ENCODE measurements at regions not wholly inside any gene's neighbourhood (a gene's known extent, or its start where the extent isn't known, plus 50 kb on each side); places are given as distances from the start of the nearest gene placed in this dataset.
A peak's percentile ranks its signal among the peaks of the same experiment; 100 is the strongest.
"Not testable (repeated sequence)": the region's sequence is repeated elsewhere in the genome, so short reads cannot be mapped to it uniquely, and the experiment has no call there.

DNA sequence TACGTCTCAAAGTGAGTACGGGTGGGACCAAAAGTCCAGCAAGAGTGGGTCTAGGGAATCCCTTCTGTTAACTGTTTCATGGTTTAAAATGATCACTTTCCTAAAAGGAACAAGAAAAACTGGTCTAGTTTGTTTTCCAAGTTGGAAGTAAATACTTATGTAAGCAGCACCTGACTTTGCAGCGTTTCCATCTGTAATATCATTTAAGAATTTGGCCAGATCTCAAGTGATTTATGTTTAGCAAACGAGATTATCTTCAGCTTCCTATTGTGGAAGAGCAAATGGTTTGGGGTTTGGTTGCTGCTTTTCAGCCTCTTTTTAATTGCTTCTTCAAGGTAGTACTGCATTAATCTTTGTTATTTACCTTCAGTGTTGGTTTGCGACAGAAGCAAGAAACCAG, 50.4 kb downstream of the FHIP1A start:
- no peak for DNase-seq

DNA sequence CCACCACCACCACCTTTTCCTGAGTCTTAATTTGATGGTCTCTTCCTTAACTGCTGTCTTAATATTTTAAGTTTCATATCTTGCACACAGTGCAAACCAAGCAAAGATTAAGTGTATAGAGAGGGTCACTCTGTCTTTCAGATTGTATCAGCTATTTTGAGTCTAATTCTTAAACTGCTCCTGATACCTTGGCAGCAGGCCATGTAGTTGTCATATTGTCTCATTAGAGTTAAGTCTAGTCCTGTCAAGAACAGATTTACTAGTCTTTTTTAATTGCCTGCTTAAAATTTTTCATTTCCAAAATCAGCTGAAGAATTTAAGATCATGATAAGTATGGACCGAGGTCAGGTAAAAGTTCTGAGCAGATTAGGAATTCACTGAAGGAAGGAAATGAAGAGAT, 51.5 kb downstream of the FHIP1A start:
- DNase-seq, result no peak

DNA sequence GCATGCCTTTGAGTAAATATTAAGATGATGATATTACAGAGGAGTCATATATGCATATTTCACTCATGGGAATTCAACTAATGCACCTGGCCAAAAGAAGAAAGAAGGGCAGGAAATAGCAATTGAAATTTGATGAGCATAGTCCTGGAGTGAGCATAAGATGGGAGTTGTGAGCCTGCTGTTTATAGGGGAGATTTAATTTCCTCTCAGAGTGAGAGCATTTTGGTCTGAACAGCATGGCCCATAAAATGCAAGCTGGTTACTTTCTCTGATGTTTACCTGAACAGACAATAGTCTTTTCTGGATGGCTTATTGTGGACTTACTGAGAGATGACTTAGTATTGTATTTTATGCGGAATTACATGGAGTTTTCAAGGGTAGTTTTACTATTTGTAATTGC, 53.6 kb downstream of the FHIP1A start:
- no peak for DNase-seq

DNA sequence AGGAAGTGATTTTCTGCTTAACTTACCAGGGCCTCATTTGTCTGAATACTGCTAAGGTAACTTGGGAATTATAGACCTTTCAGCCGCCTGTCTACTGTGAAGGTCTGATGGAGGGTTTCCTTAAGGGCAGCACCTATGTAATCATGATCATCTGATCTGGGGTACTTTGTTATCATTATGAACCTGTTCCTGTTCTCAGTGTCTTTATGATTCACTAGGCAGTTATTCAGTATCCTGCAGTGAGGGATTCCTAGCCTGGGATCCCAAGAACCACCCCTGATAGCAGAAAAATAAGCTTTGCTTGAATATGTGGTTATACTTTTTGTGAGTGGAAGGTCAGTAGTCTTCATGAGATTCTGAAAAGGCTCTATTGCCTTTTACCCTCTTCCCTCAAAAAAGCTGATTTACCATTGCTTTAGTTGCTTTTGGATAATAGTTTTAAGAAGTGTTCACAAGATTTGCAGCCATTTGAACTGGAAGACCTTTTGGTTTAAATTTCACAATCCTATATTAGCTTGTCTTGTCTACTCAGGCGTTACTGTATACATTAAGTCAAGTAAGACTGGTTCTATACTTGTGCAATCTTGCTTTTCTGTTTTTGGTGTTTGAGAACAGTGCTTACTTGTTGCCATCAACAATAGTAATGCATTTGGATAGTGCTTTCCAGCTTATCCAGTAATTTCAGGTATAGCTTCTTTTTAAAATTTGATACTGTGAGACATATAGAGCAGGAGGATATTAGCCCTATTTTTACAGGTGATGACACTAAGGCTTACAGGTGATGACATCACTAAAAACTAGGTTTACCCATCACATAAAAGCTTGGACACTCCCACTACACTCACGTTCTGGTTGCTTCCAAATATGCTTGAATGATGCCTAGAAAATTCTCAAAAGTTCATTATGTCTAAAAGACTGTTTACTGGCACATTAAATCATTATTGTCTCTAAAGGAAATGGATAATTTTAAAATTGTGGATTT, 60.0 kb downstream of the FHIP1A start:
- DNase-seq, result no peak

DNA sequence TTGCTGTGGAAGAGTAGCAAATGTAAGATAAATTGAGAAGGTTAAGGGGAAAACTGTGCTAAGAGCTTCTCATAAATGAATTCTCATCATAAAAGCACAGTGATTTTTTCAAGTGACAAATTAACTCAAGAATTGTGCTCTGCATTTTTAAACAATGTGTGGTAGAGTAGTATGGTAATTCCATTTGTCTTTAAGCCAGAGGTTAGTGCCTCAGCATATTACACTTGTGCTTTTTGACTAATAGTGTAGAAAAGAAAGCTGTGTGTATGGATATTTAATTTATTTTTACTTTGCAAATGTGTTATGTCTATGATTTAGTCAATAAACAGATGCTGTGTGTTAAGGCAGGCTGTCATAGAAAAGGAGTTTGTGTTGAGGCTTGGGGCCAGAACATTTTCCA, 61.0 kb downstream of the FHIP1A start:
- DNase-seq, result no peak

DNA sequence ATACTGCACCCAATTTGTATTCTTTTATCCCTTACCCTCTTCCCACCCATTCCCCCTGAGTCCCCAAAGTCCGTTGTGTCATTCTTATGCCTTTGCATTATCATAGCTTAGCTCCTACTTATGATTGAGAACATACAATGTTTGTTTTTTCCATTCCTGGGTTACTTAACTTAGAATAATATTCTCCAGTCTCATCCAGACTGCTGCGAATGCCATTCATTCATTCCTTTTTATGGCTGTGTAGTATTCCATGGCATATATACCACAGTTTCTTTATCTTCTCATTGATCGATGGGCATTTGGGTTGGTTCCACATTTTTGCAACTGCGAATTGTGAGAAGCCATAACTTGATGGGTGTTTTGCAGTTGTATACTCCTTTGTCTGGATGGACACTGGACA, 62.8 kb downstream of the FHIP1A start:
- no peak for DNase-seq

DNA sequence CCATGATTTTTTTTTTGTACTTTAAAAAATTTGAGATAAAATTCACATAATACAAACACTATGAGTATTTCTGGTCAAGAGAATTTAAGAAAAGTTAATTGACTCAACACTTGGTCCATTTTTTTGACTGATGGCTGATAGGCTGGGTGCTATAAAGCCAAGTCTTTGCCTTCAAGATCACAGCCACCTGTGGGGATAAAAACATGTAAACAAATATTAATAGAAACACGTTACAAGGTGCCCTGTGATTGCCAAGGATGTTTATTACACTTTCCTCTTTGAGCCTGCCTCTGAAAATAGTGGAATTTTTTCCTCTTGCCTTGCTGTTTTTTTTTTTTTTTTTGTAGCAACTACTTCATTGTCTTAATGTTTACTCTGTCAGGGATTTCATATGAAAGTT, 63.3 kb downstream of the FHIP1A start:
- no peak for DNase-seq

DNA sequence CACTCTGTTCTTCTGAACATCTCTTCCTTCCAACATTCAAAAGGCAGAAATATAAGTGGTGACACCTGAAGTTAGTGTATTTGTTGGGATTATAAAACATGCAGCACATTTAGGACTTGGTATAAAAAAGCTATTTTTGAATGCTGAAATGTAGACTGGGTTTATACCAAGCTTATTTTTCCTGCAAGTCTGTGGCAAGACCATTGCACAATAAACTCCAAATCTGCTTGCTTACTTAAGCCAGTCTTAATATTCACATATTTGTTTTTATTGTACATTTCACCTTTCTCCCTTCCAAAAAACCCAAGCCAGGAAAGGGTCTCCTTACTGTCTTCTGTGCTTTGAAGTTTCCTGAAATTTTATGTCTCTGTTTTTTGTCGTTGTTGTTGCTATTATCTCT, 63.7 kb downstream of the FHIP1A start:
- DNase-seq, result no peak

DNA sequence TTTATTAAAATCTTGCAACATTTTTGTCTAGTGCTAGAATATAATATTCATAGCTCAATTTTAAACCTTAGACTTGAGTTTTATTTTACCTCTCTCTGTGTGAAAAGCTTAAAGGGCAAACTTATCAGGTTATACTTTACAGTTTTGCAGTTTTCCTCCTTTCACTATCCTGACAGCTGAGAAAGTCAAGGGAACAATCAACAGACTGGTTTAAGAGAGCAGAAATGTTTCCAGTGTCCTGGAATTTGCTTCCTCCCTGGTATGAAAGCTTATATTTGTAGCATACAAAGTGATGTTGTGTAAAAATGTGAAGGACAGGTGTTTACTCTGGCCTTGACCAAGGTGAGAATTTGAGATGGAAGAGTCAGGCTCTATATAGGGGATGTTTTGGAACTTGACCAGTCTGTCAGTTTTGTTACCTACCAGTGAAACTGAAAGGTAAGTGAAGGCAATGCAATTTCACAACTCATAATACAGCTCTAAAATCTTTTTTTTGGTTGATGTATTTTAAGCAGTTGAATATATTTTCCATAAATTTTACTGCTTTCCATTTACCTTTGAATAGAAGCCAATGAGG, 64.6 kb downstream of the FHIP1A start:
- DNase-seq, result no peak

DNA sequence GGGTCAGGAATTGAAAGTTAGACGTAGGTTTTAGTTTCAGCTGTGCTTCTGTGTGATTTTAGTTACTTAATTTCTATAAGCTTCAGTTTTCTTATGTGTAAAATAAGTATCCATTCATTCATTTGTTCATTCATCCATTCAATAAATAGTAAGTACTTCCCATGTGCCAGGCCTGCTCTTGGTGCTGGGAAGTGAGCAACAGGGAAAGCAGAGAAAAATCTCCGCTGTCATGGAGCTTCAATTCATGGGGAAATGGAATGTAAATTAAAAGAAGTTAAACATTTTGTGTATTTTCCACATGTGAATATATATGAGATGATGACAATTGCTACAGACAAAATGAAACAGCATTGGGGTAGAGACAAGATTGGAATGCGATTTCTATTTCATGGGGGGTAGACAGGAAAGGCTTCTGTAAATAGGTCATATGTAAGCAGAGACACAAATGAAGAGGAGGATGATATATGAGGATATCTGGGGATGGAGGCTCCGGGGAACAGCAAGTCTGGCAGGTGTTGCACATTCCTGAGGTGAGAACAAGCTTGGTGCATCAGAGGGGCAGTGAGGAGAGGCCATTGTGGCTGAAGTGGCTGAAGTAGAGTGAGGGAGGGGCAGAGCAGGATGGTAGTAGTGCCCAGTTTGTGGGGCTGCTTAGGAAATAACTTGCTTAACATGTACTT, 66.2 kb downstream of the FHIP1A start:
- no peak for DNase-seq

DNA sequence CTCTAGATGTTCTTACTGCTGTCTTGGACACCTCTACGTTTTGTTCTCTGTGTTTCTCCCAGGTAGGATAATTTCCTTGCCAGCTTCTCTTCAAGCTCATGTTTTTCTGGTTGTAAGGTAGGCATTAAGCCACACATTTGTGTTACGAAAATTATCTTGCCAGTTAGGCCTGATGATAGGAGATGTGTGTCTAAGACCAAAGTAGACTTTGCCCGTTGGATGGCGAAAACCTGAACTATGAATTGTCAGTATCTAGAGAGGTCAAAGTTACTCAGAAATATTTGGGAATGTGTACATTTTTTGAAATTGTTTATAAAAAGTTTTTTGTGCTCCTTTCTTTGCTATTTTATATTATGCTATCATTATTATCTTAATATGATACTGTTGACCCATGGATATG, 72.8 kb downstream of the FHIP1A start:
- DNase-seq, result no peak

DNA sequence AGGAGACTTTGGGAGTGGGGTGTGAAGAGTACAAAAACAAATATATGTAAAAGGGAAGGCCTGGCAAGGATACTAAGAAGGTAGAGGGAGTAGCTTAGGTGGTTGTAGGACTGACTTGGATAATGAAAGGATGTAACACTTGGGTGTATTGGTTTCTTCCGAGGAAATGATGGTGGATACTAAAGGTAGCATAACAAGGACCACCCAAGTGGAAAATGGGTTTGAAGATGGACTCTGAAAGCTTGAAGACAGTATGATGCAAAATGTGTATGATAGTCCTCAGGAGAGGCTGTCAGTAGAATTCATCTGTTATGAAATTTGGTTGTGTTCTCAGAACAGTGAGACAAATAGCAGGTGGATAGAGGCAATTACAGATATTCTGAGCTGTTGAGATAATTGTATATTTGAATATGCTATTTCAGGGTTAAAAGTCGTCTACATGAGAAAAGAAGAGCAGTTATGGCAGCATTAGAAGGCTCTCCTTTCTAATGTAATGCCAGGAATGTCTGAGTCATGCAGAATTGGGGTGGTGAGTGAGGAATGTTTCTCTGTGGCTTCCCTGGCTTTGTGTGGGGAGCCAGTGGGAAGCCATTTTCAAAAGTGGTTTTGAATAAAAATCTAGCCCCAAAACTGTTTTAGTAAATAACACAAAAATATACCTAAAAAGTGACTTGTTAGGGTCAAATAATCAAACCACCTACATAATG, 75.6 kb downstream of the FHIP1A start:
- DNase-seq, result no peak

DNA sequence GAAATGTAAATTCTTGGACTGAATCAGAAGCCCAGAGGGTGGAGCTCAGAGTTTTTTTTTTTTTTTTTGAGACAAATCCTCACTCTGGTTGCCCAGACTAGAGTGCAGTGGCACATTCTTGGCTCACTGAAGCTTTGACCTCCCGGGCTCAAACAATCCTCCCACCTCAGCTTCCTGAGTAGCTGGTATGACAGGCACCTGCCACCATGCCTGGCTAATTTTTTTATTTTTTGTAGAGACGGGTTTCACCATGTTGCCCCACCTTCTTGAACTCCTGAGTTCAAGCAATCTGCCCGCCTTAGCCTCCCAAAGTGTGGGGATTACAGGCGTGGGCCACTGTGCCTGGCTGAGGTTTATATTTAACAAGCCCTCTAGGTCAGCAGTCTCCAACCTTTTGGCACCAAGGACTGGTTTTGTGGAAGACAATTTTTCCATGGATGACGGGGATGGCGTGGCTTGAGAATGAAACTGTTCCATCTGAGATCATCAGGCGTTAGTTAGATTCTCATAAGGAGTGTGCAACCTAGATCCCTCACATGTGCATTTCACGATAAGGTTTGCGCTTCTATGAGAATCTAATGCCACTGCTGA, 76.7 kb downstream of the FHIP1A start:
- no peak for DNase-seq

DNA sequence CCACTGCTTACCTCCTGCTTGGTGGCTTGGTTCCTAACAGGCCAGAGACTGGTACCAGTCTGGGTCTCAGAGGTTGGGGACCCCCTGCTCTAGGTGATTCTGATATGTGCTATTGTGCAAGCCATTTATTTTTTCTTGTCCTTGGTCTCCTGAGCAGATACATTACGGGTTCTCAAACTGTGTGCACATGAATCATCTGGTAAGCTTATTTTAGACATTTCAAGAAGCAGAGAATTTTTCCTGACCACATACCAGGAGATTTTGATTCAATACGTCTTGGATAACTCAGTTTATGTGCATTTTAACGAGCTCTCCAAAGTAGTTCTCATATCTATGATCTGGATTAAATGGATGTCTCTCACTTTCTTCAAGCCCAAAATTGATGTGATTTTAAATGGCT, 77.2 kb downstream of the FHIP1A start:
- DNase-seq, result no peak

DNA sequence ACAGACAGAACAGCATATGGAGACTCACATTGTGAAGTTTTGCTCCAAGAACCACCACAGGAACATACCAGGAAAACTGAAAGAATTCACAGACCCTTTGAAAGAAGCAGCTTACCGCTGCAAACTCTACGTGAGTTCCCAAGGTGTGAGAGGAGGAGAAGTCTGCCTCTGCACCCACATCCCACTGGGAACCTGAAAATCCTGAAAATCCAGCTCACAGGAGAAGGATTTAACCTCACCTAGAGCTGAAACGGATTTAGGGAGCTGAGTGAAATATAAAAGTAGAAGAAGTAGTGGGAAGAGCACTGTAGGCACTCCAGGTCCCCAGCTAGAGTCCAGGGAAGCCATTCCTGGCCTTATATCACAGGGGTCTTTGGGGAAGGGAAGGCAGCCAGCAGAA, 80.0 kb downstream of the FHIP1A start:
- no peak for DNase-seq

DNA sequence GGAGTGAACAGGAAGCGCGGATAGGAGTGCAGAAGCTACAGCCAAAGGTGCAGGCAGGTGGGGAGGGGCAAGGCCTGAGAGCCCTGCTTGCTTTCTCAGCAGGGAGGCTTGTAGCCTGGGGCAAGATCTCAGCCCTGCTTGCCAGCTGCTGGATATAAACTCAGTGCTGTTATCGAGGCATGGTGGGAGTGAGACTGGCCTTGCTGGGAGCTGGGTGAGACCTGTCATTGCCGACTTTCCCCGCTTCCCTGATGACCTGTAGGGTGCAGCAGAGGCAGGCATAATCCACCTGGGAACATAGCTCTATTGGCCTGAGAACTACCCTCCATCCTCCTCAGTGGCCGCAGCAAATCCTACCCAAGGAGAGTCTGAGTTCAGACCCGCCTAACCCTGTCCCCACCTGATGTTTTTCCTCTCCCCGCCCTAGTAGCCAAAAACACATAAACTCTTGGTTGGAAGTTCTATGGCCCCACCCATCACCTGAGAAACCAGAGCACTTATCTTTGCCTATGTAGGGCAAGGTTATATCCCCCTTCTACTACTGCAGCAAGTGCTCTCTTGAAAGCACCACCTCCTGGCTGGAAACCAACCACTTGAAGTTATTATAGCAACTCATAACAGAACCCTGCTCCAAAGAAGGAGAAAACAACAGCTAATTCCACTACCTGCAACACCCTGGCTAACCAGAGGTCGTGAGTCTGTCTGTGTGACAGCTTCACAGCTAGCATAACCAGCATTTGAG, 80.7 kb downstream of the FHIP1A start:
- DNase-seq, result peak in 1 of 2 experiments; percentile 10

DNA sequence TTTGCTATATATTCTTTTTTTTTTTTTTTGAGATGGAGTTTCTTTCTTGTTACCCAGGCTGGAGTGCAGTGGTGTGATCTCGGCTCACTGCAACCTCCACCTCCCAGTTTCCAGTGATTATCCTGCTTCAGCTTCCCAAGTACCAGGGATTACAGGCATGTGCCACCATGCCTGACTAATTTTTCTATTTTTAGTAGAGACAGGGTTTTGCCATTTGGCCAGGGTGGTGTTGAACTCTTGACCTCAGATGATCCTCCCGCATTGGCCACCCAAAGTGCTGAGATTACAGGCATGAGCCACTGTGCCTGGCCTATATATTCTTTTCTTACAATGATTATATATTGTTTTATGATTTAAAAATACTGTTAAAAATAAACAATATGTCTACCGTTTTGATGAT, 86.6 kb downstream of the FHIP1A start:
- DNase-seq, result not testable (repeated sequence)

DNA sequence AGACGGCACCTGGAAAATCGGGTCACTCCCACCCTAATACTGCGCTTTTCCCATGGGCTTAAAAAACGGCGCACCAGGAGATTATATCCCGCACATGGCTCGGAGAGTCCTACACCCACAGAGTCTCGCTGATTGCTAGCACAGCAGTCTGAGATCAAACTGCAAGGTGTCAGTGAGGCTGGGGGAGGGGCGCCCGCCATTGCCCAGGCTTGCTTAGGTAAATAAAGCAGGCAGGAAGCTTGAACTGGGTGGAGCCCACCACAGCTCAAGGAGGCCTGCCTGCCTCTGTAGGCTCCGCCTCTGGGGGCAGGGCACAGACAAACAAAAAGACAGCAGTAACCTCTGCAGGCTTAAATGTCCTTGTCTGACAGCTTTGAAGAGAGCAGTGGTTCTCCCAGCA, 102.6 kb downstream of the FHIP1A start:
- DNase-seq, result not testable (repeated sequence)

DNA sequence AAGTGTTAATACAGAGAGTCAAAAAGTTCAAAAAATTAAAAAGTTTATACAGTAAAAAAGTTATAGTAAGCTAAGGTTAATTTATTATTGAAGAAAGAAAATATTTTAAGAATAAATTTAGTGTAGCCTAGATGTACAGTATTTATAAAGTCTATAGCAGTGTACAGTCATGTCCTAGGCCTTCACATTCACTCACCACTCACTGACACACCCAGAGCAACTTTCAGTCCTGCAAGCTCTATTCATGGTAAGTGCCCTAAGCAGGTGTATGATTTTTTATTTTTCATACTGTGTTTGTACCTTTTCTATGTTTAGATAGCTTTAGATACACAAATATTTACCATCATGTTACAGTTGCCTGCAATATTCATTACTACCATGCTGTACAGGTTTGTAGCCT, 108.9 kb downstream of the FHIP1A start:
- DNase-seq, result no peak

DNA sequence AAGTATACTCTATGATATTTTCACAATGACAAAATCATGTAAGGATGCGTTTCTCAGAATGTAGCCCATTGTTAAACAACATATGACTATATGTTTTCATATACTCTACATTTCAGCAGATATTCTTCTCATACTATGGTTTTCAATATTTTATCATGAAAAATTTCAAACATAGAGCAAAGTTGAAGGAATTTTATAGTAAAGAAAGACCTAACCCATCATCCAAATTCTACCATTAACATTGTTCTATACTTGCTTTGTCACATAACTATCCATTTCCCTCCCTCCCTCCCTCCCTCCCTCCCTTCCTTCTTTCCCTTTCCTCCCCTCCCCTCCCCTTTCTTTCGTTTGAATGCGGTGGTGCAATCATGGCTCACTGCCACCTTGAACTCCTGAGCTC, 109.4 kb downstream of the FHIP1A start:
- no peak for DNase-seq

DNA sequence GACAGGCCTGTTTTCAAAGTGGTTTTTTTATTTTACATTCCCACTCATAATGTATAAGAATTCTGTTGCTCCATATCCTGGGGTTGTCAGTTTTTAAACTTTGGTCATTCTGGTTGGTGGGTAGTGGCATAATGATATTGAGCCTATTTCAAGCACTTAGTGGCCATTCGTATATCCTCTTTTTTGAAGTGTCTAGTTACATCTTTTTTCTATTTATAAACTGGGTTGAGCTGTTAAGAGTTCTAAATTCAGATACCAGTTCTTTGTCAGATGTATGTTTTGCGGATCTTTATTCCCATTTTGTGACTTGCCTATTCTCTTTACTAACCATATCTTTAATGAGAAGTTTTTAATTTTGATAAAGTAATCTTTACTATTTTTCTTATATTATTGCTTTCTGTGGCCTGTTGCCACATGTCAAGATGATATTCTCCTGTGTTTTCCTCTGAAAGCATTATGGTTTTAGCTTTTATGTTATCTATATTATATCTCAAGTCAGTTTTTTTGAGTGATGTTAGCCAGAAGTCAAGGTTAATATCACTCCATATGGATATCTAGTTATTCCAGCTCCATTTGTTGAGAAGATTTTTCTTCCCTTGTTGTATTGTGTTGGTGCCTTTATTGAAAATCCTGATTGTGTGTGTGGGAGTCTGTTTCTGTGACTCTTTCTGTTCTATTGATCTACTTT, 110.9 kb downstream of the FHIP1A start:
- DNase-seq, result no peak

Measured in NCI-H526 (cell line).